ENCODE measurements at regions not wholly inside any gene's neighbourhood (a gene's known extent, or its start where the extent isn't known, plus 50 kb on each side); places are given as distances from the start of the nearest gene placed in this dataset.
"Not testable (repeated sequence)": the region's sequence is repeated elsewhere in the genome, so short reads cannot be mapped to it uniquely, and the experiment has no call there.

- Histone ChIP-seq H3K27me3 (no peaks in the 10 kb centered on the region), H3K4me1 (peaks cover 27 to 49% (median 37%) of the 10 kb centered on the region in 10 experiments), H3K4me3 (no peak overlapping the region), H3K4me2 (peak overlapping the region; percentile 17 to 71 (median 38); a peak in 21 of 22 replicates), H4K20me1 (no peaks in the 10 kb centered on the region), H3K36me3 (no peaks in the 10 kb centered on the region), H3K9ac (no peak overlapping the region), H3K27ac (peak overlapping the region in 2 of 11 experiments; percentile 4 to 27; a peak in 2 of 22 replicates), H3K9me3 (replicated peaks in 1 of 11) (peaks cover 0 to 13% (median 5%) of the 10 kb centered on the region in 11 experiments; a peak in 7 of 22 replicates)
- TF ChIP-seq Cebpa-rat (IDR thresholded peaks at IDR 0.05), result 0 out of 22 replicates have a peak, but pooled peaks of 2 of the 11 experiments have one; percentile 7 to 8
These were observed 57.1 kb upstream of the GPCPD1 start for GRCh38 chr20:5667705-5668528.

GRCh38 chr20:5665417-5665816 is 54.6 kb upstream of the GPCPD1 start:
- TF ChIP-seq Cebpa-rat (IDR thresholded peaks at IDR 0.05), result no peak
- Histone ChIP-seq H3K36me3 (no peaks in the 10 kb centered on the region), H4K20me1 (no peaks in the 10 kb centered on the region), H3K4me2 (no peak overlapping the region), H3K27me3 (no peaks in the 10 kb centered on the region), H3K9ac (no peak overlapping the region), H3K9me3 (replicated peaks in 1 of 11) (peaks cover 0 to 13% (median 5%) of the 10 kb centered on the region in 11 experiments; a peak in 7 of 22 replicates), H3K4me1 (peaks cover 26 to 46% (median 37%) of the 10 kb centered on the region in 10 experiments), H3K4me3 (no peak overlapping the region), H3K27ac (no peak overlapping the region)

- Histone ChIP-seq H3K4me3 (no peak overlapping the region), H3K4me2 (peak overlapping the region in 3 of 11 experiments; percentile 14 to 55 (median 47); a peak in 1 of 22 replicates), H3K27ac (peak overlapping the region in 4 of 11 experiments; percentile 0 to 48 (median 38); a peak in 3 of 22 replicates), H3K9ac (no peak overlapping the region), H4K20me1 (no peaks in the 10 kb centered on the region), H3K9me3 (replicated peaks in 1 of 11) (peaks cover 0 to 13% (median 5%) of the 10 kb centered on the region in 11 experiments; a peak in 7 of 22 replicates), H3K27me3 (no peaks in the 10 kb centered on the region), H3K4me1 (peaks cover 44 to 63% (median 53%) of the 10 kb centered on the region in 10 experiments), H3K36me3 (no peaks in the 10 kb centered on the region)
- no peak for TF ChIP-seq Cebpa-rat (IDR thresholded peaks at IDR 0.05)
These were observed 52.6 kb upstream of the GPCPD1 start for GRCh38 chr20:5663396-5663795.

- H3K4me3 ChIP-seq, result no peak overlapping the region
- no peak for TF ChIP-seq Cebpa-rat (IDR thresholded peaks at IDR 0.05)
- peak overlapping the region in 7 of 11 experiments; percentile 0 to 48 (median 21); a peak in 9 of 22 replicates for H3K27ac ChIP-seq
- peak overlapping the region in 2 of 11 experiments; percentile 24 to 41; a peak in 2 of 22 replicates for H3K9ac ChIP-seq
- no peaks in the 10 kb centered on the region for H4K20me1 ChIP-seq
- H3K27me3 ChIP-seq, result no peaks in the 10 kb centered on the region
- H3K36me3 ChIP-seq, result no peaks in the 10 kb centered on the region
- peaks cover 0 to 13% (median 5%) of the 10 kb centered on the region in 11 experiments; a peak in 7 of 22 replicates for H3K9me3 ChIP-seq (replicated peaks in 1 of 11)
- H3K4me1 ChIP-seq, result peaks cover 44 to 63% (median 53%) of the 10 kb centered on the region in 10 experiments
- H3K4me2 ChIP-seq, result peak overlapping the region in 9 of 11 experiments; percentile 12 to 60 (median 36); a peak in 17 of 22 replicates
These were observed 52.0 kb upstream of the GPCPD1 start for GRCh38 chr20:5662769-5663168.

- Histone ChIP-seq H3K4me1 (peaks cover 52 to 76% (median 67%) of the 10 kb centered on the region in 10 experiments), H3K27ac (peak overlapping the region in 8 of 11 experiments; percentile 11 to 94 (median 76); a peak in 11 of 22 replicates), H3K4me2 (peak overlapping the region; percentile 25 to 92 (median 80); a peak in 20 of 22 replicates)
- not testable (repeated sequence) for H3K27me3 ChIP-seq; H3K9ac ChIP-seq; H3K4me3 ChIP-seq; H3K9me3 ChIP-seq (replicated peaks in 1 of 11); H4K20me1 ChIP-seq; H3K36me3 ChIP-seq
- TF ChIP-seq Cebpa-rat (IDR thresholded peaks at IDR 0.05), result 0 out of 22 replicates have a peak, but pooled peaks of 1 of the 11 experiments have one; percentile 14
These were observed 50.0 kb upstream of the GPCPD1 start for GRCh38 chr20:5660756-5661155.

Measured in BLaER1 treated with 17β-estradiol and CSF1 and Interleukin-3, amounts not matched to agents 10 nM and 100 nM (cell line).